Esophagus muscularis mucosa (tissue), 4 donors: ENCODE measurements at regions not wholly inside any gene's neighbourhood (a gene's known extent, or its start where the extent isn't known, plus 50 kb on each side); places are given as distances from the start of the nearest gene placed in this dataset.

Experiments used
- DNase-seq: peaks from one replicate; pipeline ENCODE4 v3.0.0-alpha.2; 2017; ENCODE audit errors: extremely low spot score
- H3K27ac ChIP-seq, 4 donors: fragments of 200-600 bp; sonication (generic); replicated peaks in 1 of 4; 1 replicate in 3 of 4; 2 replicates in 1 of 4; pipeline ENCODE4 v1.5.1; 2016 to 2019; ENCODE audit warnings: mild to moderate bottlenecking in 1 of 4
- H3K27me3 ChIP-seq, 4 donors: fragments of 200-600 bp; sonication (generic); one replicate each; pipeline versions ENCODE4 v1.5.1 to v1.6.0; 2016 to 2019
- H3K36me3 ChIP-seq, 4 donors: fragments of 200-600 bp; sonication (generic); one replicate each; pipeline ENCODE4 v1.5.1; 2016 to 2019
- H3K4me1 ChIP-seq, 4 donors: fragments of 200-600 bp; sonication (generic); one replicate each; pipeline ENCODE4 v1.5.1; 2016 to 2019
- H3K4me3 ChIP-seq, 4 donors: fragments of 200-600 bp; sonication (generic); 1 replicate in 2 of 4; 2 replicates in 2 of 4; pipeline ENCODE4 v1.5.1; 2016 to 2019; ENCODE audit warnings: mild to moderate bottlenecking in 4 of 4, moderate library complexity in 1 of 4
- H3K9me3 ChIP-seq, 4 donors: fragments of 200-600 bp; sonication (generic); 1 replicate in 3 of 4; 2 replicates in 1 of 4; pipeline ENCODE4 v1.5.1; 2016 to 2019
- EP300 ChIP-seq: sonication (generic); formaldehyde crosslinking; IDR thresholded peaks from one replicate; pipeline ENCODE4 v1.6.1; 2017; ENCODE audit warnings: antibody characterized with exemption
- POLR2A ChIP-seq: fragments of 450-650 bp; IDR thresholded peaks from one replicate; pipeline ENCODE4 v1.6.1; 2017; ENCODE audit warnings: antibody characterized with exemption, moderate library complexity, mild to moderate bottlenecking, low read depth
- POLR2AphosphoS5 ChIP-seq, 2 donors: sonication (generic); formaldehyde crosslinking; IDR thresholded peaks; one replicate each; pipeline ENCODE4 v1.6.1; 2017; ENCODE audit warnings: antibody characterized with exemption in 2 of 2
- WGBS: methylation state at CpG from one replicate; pipeline ENCODE4 v1.1.5; 2018; 5-methylcytosine and 5-hydroxymethylcytosine counted together
- intact Hi-C: fragments of 100-400 bp; cut with DNase I; formaldehyde crosslinking; loops from one replicate; pipeline ENCODE4 v1.15.1; 2023
- TF ChIP-seq, protein P1 (sequence below), 3 experiments: fragments of 200-600 bp in 2 of 3; fragments of 450-650 bp in 1 of 3; sonication (generic) in 2 of 3; IDR thresholded peaks; one replicate each; pipeline ENCODE4 v1.5.1; 2017 to 2019; ENCODE audit warnings: antibody characterized with exemption in 3 of 3, mild to moderate bottlenecking in 2 of 3, moderate library complexity in 1 of 3

DNA sequence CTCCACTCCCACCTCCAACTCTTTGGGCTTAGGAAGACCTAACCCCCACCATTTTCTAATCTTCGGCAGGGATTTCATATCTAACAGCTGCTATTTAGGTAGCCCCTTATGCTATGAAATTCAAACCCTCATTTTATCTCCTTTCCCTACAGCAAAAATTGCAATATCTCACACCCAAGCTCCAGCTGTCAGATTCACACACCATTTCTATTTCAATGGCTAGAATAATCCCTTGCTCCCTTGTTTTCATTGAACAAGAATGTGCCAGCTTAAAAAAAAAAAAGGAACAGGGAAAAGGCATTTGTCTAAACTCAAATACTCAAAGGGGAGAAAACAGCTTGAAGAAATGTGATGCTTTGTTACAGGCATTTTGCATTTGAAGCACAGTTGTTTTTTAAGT is 850.6 kb upstream of the ACVR2A start:
- Histone ChIP-seq H3K9me3 (no peaks in the 10 kb centered on the region), H3K27ac (no peak overlapping the region), H3K27me3 (no peaks in the 10 kb centered on the region), H3K4me3 (no peak overlapping the region), H3K4me1 (peaks cover 0 to 21% (median 12%) of the 10 kb centered on the region in 4 donors), H3K36me3 (no peaks in the 10 kb centered on the region)
- TF ChIP-seq, protein P1, sequence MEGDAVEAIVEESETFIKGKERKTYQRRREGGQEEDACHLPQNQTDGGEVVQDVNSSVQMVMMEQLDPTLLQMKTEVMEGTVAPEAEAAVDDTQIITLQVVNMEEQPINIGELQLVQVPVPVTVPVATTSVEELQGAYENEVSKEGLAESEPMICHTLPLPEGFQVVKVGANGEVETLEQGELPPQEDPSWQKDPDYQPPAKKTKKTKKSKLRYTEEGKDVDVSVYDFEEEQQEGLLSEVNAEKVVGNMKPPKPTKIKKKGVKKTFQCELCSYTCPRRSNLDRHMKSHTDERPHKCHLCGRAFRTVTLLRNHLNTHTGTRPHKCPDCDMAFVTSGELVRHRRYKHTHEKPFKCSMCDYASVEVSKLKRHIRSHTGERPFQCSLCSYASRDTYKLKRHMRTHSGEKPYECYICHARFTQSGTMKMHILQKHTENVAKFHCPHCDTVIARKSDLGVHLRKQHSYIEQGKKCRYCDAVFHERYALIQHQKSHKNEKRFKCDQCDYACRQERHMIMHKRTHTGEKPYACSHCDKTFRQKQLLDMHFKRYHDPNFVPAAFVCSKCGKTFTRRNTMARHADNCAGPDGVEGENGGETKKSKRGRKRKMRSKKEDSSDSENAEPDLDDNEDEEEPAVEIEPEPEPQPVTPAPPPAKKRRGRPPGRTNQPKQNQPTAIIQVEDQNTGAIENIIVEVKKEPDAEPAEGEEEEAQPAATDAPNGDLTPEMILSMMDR (IDR thresholded peaks at IDR 0.05) = no peak
- no peak for TF ChIP-seq EP300
- TF ChIP-seq POLR2A = no peak
- no peak for TF ChIP-seq POLR2AphosphoS5 (IDR thresholded peaks at IDR 0.05)
- 76% methylated on average over 1 of the region's 1 CpG for WGBS
- intact Hi-C loops = no loop called here
- DNase-seq = no peak

GRCh38 chr2:146992466-146992865 is 852.4 kb upstream of the ACVR2A start:
- Histone ChIP-seq H3K36me3 (no peaks in the 10 kb centered on the region), H3K4me3 (no peak overlapping the region), H3K4me1 (peaks cover 0 to 15% (median 7%) of the 10 kb centered on the region in 4 donors), H3K9me3 (no peaks in the 10 kb centered on the region), H3K27me3 (no peaks in the 10 kb centered on the region), H3K27ac (no peak overlapping the region)
- 100% methylated on average over 2 of the region's 2 CpGs for WGBS
- TF ChIP-seq EP300 (no peak), POLR2A (no peak), POLR2AphosphoS5 (IDR thresholded peaks at IDR 0.05) (no peak)
- TF ChIP-seq, protein P1 (IDR thresholded peaks at IDR 0.05) = no peak
- intact Hi-C loops = no loop called here
- DNase-seq = no peak

DNA sequence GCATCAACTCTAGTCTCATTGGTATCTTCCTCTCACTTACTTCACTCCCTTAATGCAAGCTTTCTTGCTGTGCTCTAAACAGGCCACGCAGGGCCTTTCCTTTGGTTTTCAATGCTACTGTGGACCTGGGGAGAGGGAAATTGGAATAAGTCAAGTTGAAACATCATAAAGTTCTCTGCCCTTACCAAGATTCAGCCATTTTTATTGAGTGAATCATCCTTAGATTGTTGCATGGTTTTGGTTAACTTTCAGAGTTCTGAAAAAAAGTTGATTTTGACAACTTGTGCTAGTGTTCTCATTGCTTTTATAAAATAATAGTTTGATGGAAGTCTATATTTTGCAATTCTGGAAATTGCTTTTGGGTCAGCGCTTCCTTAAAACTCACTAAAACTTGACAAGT is 852.8 kb upstream of the ACVR2A start:
- no peaks in the 10 kb centered on the region for H3K36me3 ChIP-seq
- no peak overlapping the region for H3K4me3 ChIP-seq
- intact Hi-C loops = no loop called here
- DNase-seq = no peak
- no peak for TF ChIP-seq POLR2AphosphoS5 (IDR thresholded peaks at IDR 0.05)
- TF ChIP-seq EP300 = no peak
- TF ChIP-seq POLR2A = no peak
- TF ChIP-seq, protein P1 (IDR thresholded peaks at IDR 0.05) = no peak
- H3K27ac ChIP-seq = no peak overlapping the region
- peaks cover 0 to 14% (median 7%) of the 10 kb centered on the region in 4 donors for H3K4me1 ChIP-seq
- no peaks in the 10 kb centered on the region for H3K9me3 ChIP-seq
- 95% methylated on average over 2 of the region's 2 CpGs for WGBS
- no peaks in the 10 kb centered on the region for H3K27me3 ChIP-seq

DNA sequence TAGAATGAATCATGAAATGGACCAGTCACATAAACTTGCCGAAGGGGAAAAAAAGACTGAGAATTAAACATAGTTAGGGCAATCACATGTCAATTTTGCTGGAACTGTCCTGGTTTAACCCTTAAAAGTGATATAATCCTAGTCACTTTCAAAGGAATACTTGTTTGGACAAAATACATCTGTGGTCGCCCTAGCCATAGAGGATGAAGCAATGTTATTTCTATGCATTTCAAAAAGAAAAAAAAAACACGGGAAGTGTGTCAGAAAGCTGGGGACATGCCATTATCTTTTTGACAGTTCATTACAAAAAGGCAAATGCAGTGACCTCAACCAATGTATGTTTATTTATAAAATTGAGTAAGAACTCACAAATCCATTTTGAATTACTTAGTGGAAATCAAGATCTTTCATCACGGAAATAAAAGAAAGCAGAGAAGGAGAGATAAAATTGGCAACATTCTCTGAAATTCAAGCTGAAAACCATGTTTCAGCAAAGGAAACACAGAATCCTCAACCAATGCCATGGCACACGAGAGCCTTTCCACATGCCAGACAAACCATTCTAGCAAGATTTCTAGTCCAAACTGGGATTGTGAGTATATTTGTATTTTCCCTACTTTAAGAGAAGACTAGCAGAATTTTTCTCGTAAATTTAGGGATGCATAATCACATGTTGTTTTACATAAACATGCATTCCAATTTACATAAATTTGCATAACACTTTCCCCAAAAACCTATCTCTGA is 854.3 kb upstream of the ACVR2A start:
- TF ChIP-seq POLR2A (no peak), EP300 (no peak), POLR2AphosphoS5 (IDR thresholded peaks at IDR 0.05) (no peak)
- TF ChIP-seq, protein P1 (IDR thresholded peaks at IDR 0.05) = no peak
- DNase-seq = no peak
- H3K4me1 ChIP-seq = peaks cover 0 to 27% (median 19%) of the 10 kb centered on the region in 4 donors
- H3K4me3 ChIP-seq = no peak overlapping the region
- H3K27me3 ChIP-seq = no peaks in the 10 kb centered on the region
- 53% methylated on average over 6 of the region's 6 CpGs for WGBS
- intact Hi-C loops = no loop called here
- no peaks in the 10 kb centered on the region for H3K9me3 ChIP-seq
- no peaks in the 10 kb centered on the region for H3K36me3 ChIP-seq
- no peak overlapping the region for H3K27ac ChIP-seq

- intact Hi-C loops = no loop called here
- no peaks in the 10 kb centered on the region for H3K9me3 ChIP-seq
- WGBS = 88% methylated on average over 1 of the region's 1 CpG
- no peak overlapping the region for H3K4me3 ChIP-seq
- TF ChIP-seq, protein P1 (IDR thresholded peaks at IDR 0.05) = no peak
- TF ChIP-seq POLR2A (no peak), EP300 (no peak), POLR2AphosphoS5 (IDR thresholded peaks at IDR 0.05) (no peak)
- H3K27ac ChIP-seq = no peak overlapping the region
- H3K27me3 ChIP-seq = no peaks in the 10 kb centered on the region
- DNase-seq = no peak
- no peaks in the 10 kb centered on the region for H3K36me3 ChIP-seq
- peaks cover 0 to 35% (median 25%) of the 10 kb centered on the region in 4 donors for H3K4me1 ChIP-seq
Observed at GRCh38 chr2:146989741-146990140, 855.1 kb upstream of the ACVR2A start.
